Testis (tissue), 2 donors: ENCODE measurements at regions not wholly inside any gene's neighbourhood (a gene's known extent, or its start where the extent isn't known, plus 50 kb on each side); places are given as distances from the start of the nearest gene placed in this dataset.

Source experiments
- DNase-seq: peaks from one replicate; pipeline ENCODE4 v3.0.0-alpha.2; 2019
- H3K27ac ChIP-seq, 2 donors: fragments of 200-600 bp; sonication (generic); one replicate each; pipeline ENCODE4 v1.5.1; 2019
- H3K27me3 ChIP-seq: fragments of 200-600 bp; sonication (generic); one replicate; pipeline ENCODE4 v1.5.1; 2019
- H3K36me3 ChIP-seq: fragments of 200-600 bp; sonication (generic); one replicate; pipeline ENCODE4 v1.5.1; 2017; ENCODE audit warnings: low read depth; ENCODE audit errors: missing control alignments
- H3K4me1 ChIP-seq: fragments of 200-600 bp; sonication (generic); one replicate; pipeline ENCODE4 v1.5.1; 2019
- H3K4me3 ChIP-seq, 2 donors: fragments of 200-600 bp; sonication (generic); one replicate each; pipeline ENCODE4 v1.5.1; 2017 to 2019
- H3K9me3 ChIP-seq: fragments of 200-600 bp; sonication (generic); one replicate; pipeline ENCODE4 v1.5.1; 2017
- CTCF ChIP-seq, 3 experiments: fragments of 450-650 bp in 2 of 3; fragments of 200-600 bp in 1 of 3; sonication (generic) in 1 of 3; IDR thresholded peaks; one replicate each; pipeline ENCODE4 v1.5.1; 2016 to 2019; ENCODE audit warnings: antibody characterized with exemption in 3 of 3, mild to moderate bottlenecking in 2 of 3, moderate library complexity in 1 of 3
- POLR2A ChIP-seq: fragments of 450-650 bp; IDR thresholded peaks from one replicate; pipeline ENCODE4 v1.6.1; 2017; ENCODE audit warnings: antibody characterized with exemption, mild to moderate bottlenecking, moderate library complexity
- whole genome bisulfite sequencing, 2 donors: methylation state at CpG; one replicate each; pipeline ENCODE4 v1.1.5; 2018; 5-methylcytosine and 5-hydroxymethylcytosine counted together
- intact Hi-C: fragments of 100-400 bp; cut with DNase I; formaldehyde crosslinking; loops from one replicate; pipeline ENCODE4 v1.15.1; 2023; ENCODE audit warnings: low total_unique reads

- TF ChIP-seq CTCF (IDR thresholded peaks at IDR 0.05): no peak
- no peak for TF ChIP-seq POLR2A
- DNase-seq: no peak
- Histone ChIP-seq H3K27ac (no peak overlapping the region), H3K27me3 (no peaks in the 10 kb centered on the region), H3K36me3 (no peaks in the 10 kb centered on the region), H3K4me3 (no peak overlapping the region), H3K9me3 (no peaks in the 10 kb centered on the region), H3K4me1 (no peaks in the 10 kb centered on the region)
- intact Hi-C loops: no loop called here
These were observed 336.6 kb upstream of the SLITRK6 start for GRCh38 chr13:86135856-86136255.

DNA sequence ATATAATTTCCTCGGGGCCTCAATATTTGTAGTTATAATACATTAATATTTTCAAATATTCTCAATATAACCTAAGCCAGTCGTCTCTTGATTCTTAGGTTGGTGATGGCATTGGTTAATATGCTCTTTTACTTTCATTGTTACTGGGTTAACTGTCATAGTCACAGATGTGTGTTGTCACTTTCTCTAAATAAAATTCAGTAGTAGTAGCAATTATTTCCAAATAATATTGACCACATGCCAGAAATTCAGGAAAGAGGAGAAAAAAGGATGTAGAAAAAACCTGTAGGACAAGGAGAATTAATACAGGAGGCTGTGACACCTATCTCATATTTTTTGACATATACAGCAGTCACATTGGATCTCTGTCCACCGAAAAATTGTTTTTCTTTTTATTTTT is 322.7 kb upstream of the SLITRK6 start:
- Histone ChIP-seq H3K9me3 (no peaks in the 10 kb centered on the region), H3K4me1 (no peaks in the 10 kb centered on the region), H3K27ac (no peak overlapping the region), H3K36me3 (no peaks in the 10 kb centered on the region), H3K4me3 (no peak overlapping the region), H3K27me3 (no peaks in the 10 kb centered on the region)
- WGBS, 2 donors: 85 to 88% methylated on average over 3 of the region's 3 CpGs
- DNase-seq: no peak
- intact Hi-C loops: no loop called here
- TF ChIP-seq CTCF (IDR thresholded peaks at IDR 0.05) (no peak), POLR2A (no peak)

DNA sequence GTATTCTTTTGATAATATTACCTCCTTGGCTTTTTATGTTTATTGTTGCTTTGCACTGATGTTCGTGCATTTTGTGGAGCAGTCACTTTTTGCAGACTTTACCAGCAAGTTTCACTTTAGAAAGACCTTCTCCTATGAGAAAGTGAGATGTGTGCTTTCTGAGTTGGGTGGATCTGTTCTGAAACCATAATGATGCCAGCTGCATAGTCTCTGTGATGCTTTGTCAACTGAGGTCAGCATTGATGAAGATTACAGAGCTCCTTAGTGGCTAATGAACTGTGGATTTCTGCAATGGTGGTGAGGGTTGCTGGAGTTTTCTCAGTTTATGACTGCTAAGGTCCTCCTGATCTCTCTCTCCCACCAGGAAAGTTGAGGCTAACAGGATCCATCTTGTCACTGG is 309.9 kb upstream of the SLITRK6 start:
- no peak for DNase-seq
- Histone ChIP-seq H3K27me3 (no peaks in the 10 kb centered on the region), H3K27ac (no peak overlapping the region), H3K4me1 (no peaks in the 10 kb centered on the region), H3K4me3 (no peak overlapping the region), H3K36me3 (no peaks in the 10 kb centered on the region), H3K9me3 (no peaks in the 10 kb centered on the region)
- 86 to 88% methylated on average over 1 of the region's 1 CpG for WGBS, 2 donors
- TF ChIP-seq CTCF (IDR thresholded peaks at IDR 0.05): no peak
- no peak for TF ChIP-seq POLR2A
- intact Hi-C loops: no loop called here

DNA sequence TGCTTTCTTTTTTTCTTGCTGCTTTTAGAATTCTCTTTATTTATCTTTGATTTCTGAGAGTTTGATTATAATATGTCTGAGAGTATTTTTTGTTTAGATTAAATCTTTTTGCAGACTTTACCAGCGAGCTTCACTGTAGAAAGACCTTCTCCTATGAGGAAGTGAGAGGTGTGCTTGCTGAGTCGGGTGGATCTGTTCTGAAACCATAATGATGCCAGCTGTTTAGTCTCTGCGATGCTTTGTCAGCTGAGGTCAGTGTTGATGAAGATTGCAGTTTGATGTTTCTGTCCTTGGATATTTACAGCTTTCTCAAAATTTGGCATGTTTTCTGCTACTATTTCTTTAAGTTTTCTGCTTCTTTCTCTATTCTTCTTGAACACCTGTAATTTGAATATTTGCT is 309.1 kb upstream of the SLITRK6 start:
- intact Hi-C loops: no loop called here
- Histone ChIP-seq H3K27ac (no peak overlapping the region), H3K9me3 (no peaks in the 10 kb centered on the region), H3K4me1 (no peaks in the 10 kb centered on the region), H3K36me3 (no peaks in the 10 kb centered on the region), H3K4me3 (no peak overlapping the region), H3K27me3 (no peaks in the 10 kb centered on the region)
- no peak for DNase-seq
- 77 to 88% methylated on average over 3 of the region's 3 CpGs for WGBS, 2 donors
- TF ChIP-seq POLR2A: no peak
- TF ChIP-seq CTCF (IDR thresholded peaks at IDR 0.05): no peak

DNA sequence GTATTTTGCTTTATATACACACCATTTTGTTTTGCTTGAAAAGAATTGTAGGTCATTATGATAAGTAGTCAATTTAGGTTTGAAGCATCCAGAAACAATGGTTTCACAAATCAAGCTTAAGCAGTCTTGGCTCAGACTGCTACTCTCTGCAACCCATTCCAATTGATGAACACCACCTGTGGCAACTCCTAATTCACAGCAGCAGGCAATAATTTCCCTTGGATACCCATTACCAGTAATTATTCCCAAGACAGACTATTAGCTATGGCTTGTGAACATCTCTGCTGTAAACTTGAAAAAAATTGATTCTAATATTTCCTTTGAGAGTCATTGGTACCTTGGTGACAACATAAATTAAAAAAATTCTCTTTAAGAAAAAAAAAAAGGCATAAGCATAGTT is 299.3 kb upstream of the SLITRK6 start:
- Histone ChIP-seq H3K27ac (no peak overlapping the region), H3K36me3 (no peaks in the 10 kb centered on the region), H3K4me1 (no peaks in the 10 kb centered on the region), H3K9me3 (no peaks in the 10 kb centered on the region), H3K4me3 (no peak overlapping the region), H3K27me3 (no peaks in the 10 kb centered on the region)
- intact Hi-C loops: no loop called here
- TF ChIP-seq POLR2A: no peak
- TF ChIP-seq CTCF (IDR thresholded peaks at IDR 0.05): no peak
- no peak for DNase-seq
